AG04449 (cell line): ENCODE measurements at regions not wholly inside any gene's neighbourhood (a gene's known extent, or its start where the extent isn't known, plus 50 kb on each side); places are given as distances from the start of the nearest gene placed in this dataset.

Experiments used
- CTCF ChIA-PET: fragments of 350-600 bp; formaldehyde crosslinking; extraction: SDS; loops from one replicate; lab custom pipeline; 2021; ENCODE audit warnings: antibody characterized with exemption; lab: Yijun Ruan, JAX
- POLR2A ChIA-PET: fragments of 400-600, 350-600 bp; formaldehyde crosslinking; extraction: SDS; loops from one replicate; lab custom pipeline; 2020; ENCODE audit warnings: antibody characterized with exemption, inconsistent platforms; lab: Yijun Ruan, JAX
- DNase-seq: peaks from one replicate; pipeline ENCODE4 v3.0.0-alpha.2; 2010; ENCODE audit warnings: low read depth, low spot score
- H3K4me3 ChIP-seq: 2 replicates; pipeline ENCODE4 v1.5.1; 2011; ENCODE audit warnings: low read depth, mild to moderate bottlenecking, control low read depth, low read length
- TF ChIP-seq, protein P1 (sequence below): IDR thresholded peaks from one replicate; pipeline ENCODE4 v1.5.1; 2011; ENCODE audit warnings: mild to moderate bottlenecking, moderate library complexity, low read length, control low read depth, inconsistent platforms; ENCODE audit not compliant: insufficient read depth; ENCODE audit errors: missing control alignments

DNA sequence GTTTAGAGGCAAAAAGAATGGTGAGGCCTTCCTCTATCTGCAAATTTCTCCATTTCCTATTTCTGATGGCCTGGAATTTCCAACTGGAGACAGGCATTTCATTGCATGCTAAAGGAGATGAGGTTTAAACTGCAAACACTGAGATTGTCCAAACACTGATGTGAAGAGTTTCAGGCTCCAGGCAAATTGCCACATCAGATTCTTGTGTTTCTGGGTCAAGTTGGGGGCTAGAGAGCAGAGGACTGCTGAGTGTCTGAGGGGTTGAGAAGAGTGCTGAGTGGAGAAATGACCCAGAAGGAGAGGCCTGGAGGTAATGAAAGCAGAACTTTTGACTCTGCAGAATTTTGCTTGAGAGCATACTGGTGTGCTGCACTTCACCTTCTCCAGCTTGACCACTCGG lies 216.7 kb upstream of the MPHOSPH6 start:
- TF ChIP-seq, protein P1, sequence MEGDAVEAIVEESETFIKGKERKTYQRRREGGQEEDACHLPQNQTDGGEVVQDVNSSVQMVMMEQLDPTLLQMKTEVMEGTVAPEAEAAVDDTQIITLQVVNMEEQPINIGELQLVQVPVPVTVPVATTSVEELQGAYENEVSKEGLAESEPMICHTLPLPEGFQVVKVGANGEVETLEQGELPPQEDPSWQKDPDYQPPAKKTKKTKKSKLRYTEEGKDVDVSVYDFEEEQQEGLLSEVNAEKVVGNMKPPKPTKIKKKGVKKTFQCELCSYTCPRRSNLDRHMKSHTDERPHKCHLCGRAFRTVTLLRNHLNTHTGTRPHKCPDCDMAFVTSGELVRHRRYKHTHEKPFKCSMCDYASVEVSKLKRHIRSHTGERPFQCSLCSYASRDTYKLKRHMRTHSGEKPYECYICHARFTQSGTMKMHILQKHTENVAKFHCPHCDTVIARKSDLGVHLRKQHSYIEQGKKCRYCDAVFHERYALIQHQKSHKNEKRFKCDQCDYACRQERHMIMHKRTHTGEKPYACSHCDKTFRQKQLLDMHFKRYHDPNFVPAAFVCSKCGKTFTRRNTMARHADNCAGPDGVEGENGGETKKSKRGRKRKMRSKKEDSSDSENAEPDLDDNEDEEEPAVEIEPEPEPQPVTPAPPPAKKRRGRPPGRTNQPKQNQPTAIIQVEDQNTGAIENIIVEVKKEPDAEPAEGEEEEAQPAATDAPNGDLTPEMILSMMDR = no peak
- H3K4me3 ChIP-seq = no peak overlapping the region
- POLR2A ChIA-PET = no interaction called here
- DNase-seq = no peak
- CTCF ChIA-PET = no interaction called here

DNA sequence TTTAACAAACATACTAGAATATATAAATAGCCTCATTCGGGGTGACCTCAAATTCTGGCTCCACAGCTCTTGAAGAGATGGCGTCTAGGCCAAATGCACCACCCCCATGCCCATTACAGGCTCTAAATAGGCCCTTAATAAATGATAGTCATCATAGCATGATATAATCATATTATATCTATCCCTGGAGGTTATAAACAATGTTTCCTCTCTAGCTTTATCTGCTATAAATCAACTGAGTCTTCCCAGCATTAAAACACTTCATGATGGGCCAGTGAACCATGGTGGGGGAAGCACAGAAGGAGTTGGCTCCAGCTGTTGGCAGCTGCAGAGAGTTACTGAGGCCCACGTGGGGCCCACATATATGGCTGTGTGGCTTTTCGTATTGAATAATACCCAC lies 214.9 kb upstream of the MPHOSPH6 start:
- TF ChIP-seq, protein P1 = no peak
- ChIA-PET POLR2A (no interaction called here), CTCF (no interaction called here)
- no peak overlapping the region for H3K4me3 ChIP-seq
- DNase-seq = no peak

DNA sequence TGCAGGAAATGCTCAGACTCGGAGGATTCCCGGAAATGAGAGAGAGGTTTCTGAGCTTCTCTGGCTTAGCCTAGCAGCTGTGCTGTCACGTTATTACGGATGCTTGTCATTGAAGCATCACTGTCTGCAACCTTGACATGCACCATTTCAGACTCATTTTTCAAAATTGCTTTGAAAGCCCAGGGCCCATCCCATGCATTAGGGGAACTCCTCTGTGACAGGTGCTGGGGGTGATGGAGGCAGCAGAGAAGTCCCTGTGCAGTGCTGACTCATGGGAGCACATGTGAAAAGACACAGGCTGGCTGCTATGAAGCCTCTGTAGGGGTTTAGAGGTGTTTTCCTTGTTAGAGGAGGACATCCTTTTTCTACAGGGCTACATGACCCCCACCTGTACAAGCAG lies 214.0 kb upstream of the MPHOSPH6 start:
- no peak for DNase-seq
- TF ChIP-seq, protein P1 = no peak
- ChIA-PET POLR2A (no interaction called here), CTCF (interaction anchor here (0.6 kb wide), 1 partner anchor 121 kb away, joined by 3 read pairs; no protein-coding TSS in a partner anchor)
- H3K4me3 ChIP-seq = no peak overlapping the region

DNA sequence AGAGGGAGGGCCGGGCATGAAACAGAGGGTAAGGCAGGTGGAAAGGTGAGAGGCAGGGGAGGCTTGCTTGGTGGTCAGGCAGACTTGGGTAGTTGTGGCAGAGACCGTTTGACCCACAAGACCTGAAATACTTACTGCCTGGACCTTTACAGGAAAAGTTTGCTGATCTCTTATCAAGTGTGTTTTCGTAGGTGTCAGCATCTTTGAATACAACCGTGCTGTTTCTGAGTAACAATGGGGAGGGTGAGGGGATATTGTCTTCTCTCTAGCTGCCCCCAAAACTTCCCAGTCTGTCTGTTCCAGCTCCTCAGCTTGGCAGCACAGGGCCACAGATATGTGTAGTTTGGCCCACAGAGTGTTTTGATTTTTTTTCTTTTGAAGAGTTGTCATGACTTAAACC lies 212.5 kb upstream of the MPHOSPH6 start:
- H3K4me3 ChIP-seq = no peak overlapping the region
- POLR2A ChIA-PET = no interaction called here
- CTCF ChIA-PET = no interaction called here
- TF ChIP-seq, protein P1 = no peak
- DNase-seq = no peak

DNA sequence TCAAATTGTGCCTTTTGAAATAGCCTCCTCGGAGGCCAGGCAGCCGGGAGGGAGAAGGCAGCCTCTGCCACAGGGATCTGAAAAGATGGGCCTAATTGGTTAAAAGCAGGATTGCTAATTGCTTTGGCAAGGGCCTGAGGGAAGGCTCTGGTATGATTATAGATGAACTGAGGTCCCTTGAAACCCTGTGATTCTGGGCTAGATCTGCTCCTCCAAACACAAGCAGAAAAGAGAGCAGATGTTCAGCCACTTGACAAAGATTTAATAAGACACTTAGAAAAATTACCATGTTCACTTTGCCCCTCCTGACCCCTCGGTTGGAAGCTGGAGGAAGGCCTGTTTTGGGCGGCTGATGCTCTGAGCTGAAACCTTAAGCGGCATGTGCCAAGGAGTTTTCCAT lies 209.5 kb upstream of the MPHOSPH6 start:
- no peak overlapping the region for H3K4me3 ChIP-seq
- TF ChIP-seq, protein P1 = no peak
- no peak for DNase-seq
- CTCF ChIA-PET = no interaction called here
- POLR2A ChIA-PET = no interaction called here

DNA sequence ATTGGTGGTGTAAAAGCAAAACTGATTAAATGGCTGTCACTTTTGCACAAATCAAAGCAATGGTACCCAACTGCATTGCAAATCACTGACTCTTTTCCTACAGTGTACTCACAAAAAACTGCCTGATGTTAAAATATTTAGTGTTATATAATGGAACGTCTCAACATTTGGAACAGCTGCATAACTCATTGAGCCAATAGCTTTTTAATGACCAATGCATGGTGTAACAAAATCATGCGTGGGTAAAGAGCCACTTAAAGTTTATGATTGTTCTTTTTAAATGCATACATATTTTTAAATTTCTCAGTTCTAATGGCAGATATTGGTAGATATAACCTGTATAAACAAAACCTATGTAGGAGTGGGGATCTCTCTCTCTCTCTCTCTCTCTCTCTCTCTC lies 204.0 kb upstream of the MPHOSPH6 start:
- POLR2A ChIA-PET = no interaction called here
- no peak overlapping the region for H3K4me3 ChIP-seq
- TF ChIP-seq, protein P1 = no peak
- DNase-seq = no peak
- CTCF ChIA-PET = no interaction called here

DNA sequence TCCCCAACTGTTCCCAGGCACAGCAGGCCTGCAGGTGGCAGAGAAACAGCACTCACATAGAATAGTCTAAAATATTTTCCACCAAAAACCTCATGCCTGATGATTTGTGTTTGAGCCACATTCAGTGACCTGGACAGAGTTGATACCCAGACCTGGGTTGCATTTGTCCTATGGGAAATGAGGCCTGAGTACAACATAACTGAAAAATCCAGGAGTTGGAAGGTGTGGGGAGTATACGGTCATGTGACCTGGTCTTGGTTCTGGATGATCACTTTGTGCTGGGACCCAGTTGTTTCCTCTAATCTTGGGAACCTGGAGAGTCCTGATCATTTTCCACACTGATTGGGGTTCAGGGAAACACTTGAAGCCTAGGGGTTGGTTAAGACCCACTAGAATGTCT lies 200.3 kb upstream of the MPHOSPH6 start:
- no peak for DNase-seq
- ChIA-PET CTCF (no interaction called here), POLR2A (no interaction called here)
- no peak overlapping the region for H3K4me3 ChIP-seq
- TF ChIP-seq, protein P1 = no peak
